ENCODE measurements at regions not wholly inside any gene's neighbourhood (a gene's known extent, or its start where the extent isn't known, plus 50 kb on each side); places are given as distances from the start of the nearest gene placed in this dataset.

- no peak overlapping the region for H3K14ac ChIP-seq (ENCODE audit: insufficient read depth, low read length)
These were observed 268.4 kb downstream of the GPR37 start for GRCh38 chr7:124497176-124497575.

More at GRCh38 chr7:124497176-124497575, 268.4 kb downstream of the GPR37 start:
- Histone ChIP-seq H4K91ac (ENCODE audit: insufficient read length, low read depth, low read length) (no peak overlapping the region), H3K23ac (ENCODE audit: insufficient read length, low read depth, low read length) (no peak overlapping the region), H3K79me2 (ENCODE audit: insufficient read depth, low read length) (no peaks in the 10 kb centered on the region), H3K23me2 (ENCODE audit: insufficient read length, low read depth, low read length, poor library complexity, severe bottlenecking) (no peaks in the 10 kb centered on the region), H4K8ac (replicated peaks; ENCODE audit: insufficient read length, low read depth, low read length) (no peak overlapping the region), H3K56ac (ENCODE audit: insufficient read length, low read depth, low read length) (no peak overlapping the region), H3K18ac (ENCODE audit: insufficient read length, low read depth, low read length) (no peak overlapping the region), H3K4me2 (ENCODE audit: insufficient read depth, insufficient read length, low read length) (no peak overlapping the region), H2BK20ac (ENCODE audit: low read depth, low read length, poor library complexity, severe bottlenecking) (no peak overlapping the region), H2AFZ (ENCODE audit: low read length) (no peak overlapping the region), H3K4me1 (ENCODE audit: insufficient read depth, low read length) (no peaks in the 10 kb centered on the region), H2AK5ac (ENCODE audit: insufficient read length, low read length) (no peak overlapping the region), H3K27ac (ENCODE audit: insufficient read length, low read depth, low read length) (no peak overlapping the region), H3K4ac (ENCODE audit: low read depth, low read length) (no peak overlapping the region), H3K9me3 (ENCODE audit: control insufficient read depth, low read depth, low read length) (no peaks in the 10 kb centered on the region), H3K79me1 (ENCODE audit: insufficient read depth, low read depth, low read length, poor library complexity, severe bottlenecking) (no peaks in the 10 kb centered on the region), H2BK120ac (ENCODE audit: low read depth, low read length, poor library complexity, severe bottlenecking) (no peak overlapping the region), H4K20me1 (ENCODE audit: control insufficient read depth, insufficient read depth, insufficient read length) (no peaks in the 10 kb centered on the region), H4K5ac (ENCODE audit: insufficient read length, low read depth, low read length) (no peak overlapping the region), H2BK5ac (ENCODE audit: insufficient read length, low read length) (no peak overlapping the region), H3T11ph (ENCODE audit: low read length) (no peak overlapping the region), H3K9ac (ENCODE audit: extremely low read depth, insufficient read length, low read length) (no peak overlapping the region), H3K27me3 (ENCODE audit: insufficient read depth, low read length) (no peaks in the 10 kb centered on the region), H2BK15ac (ENCODE audit: low read depth, low read length) (no peak overlapping the region), H2BK12ac (ENCODE audit: insufficient read length, low read depth, low read length) (no peak overlapping the region)
- Mint-ChIP-seq H3K36me3 (ENCODE audit: insufficient read depth in 1 of 3, low read depth in 3 of 3) (no peaks in the 10 kb centered on the region), H3K27me3 (ENCODE audit: low read depth) (no peaks in the 10 kb centered on the region), H3K4me3 (no peak overlapping the region), H3K9me3 (no peaks in the 10 kb centered on the region), H3K4me1 (no peaks in the 10 kb centered on the region), H3K27ac (no peak overlapping the region)
- no peak for DNase-seq
- no peak for TF ChIP-seq CTCF (conservative IDR thresholded peaks at IDR 0.05)
- no CpG with 5 or more reads among the region's 3 CpGs for WGBS (ENCODE audit: extremely low coverage, insufficient read length, low lambda C conversion rate)

Data from H9 (cell line).